ENCODE measurements at regions not wholly inside any gene's neighbourhood (a gene's known extent, or its start where the extent isn't known, plus 50 kb on each side); places are given as distances from the start of the nearest gene placed in this dataset.

DNA sequence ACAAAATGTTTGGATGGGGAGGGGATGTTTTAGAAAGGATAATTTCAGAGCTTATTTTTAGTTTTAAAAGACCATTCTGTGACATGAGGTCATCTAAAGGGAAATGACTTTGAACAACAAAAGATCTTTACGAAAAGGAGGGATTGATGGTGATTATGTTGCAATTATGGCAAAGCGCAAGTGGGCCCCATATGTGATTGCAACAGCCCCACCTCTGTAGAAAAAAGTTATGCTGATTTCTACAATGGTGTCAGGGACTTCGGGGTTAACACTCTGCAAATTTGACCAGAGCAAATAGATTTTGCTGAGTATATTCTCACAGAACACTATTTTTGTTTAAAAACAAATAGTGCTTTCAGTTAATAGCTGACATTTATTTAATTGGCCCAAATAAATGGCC lies 312.8 kb downstream of the NSG2 start:
- 72 to 79% methylated on average over 3 of the region's 3 CpGs for WGBS, 2 donors
- Histone ChIP-seq H3K9me3 (peaks cover 0 to 8% (median 0%) of the 10 kb centered on the region in 3 donors), H3K4me3 (no peak overlapping the region), H3K27ac (no peak overlapping the region), H3K36me3 (no peaks in the 10 kb centered on the region), H3K4me1 (no peaks in the 10 kb centered on the region), H3K27me3 (no peaks in the 10 kb centered on the region)
- no peak for DNase-seq
- intact Hi-C loops (cut with DNase I) = no loop called here
- TF ChIP-seq CTCF (IDR thresholded peaks at IDR 0.05) (no peak), POLR2A (IDR thresholded peaks at IDR 0.05) (no peak)

- intact Hi-C loops (cut with DNase I) = no loop called here
These were observed 313.6 kb downstream of the NSG2 start for GRCh38 chr5:174359071-174359470.

DNA sequence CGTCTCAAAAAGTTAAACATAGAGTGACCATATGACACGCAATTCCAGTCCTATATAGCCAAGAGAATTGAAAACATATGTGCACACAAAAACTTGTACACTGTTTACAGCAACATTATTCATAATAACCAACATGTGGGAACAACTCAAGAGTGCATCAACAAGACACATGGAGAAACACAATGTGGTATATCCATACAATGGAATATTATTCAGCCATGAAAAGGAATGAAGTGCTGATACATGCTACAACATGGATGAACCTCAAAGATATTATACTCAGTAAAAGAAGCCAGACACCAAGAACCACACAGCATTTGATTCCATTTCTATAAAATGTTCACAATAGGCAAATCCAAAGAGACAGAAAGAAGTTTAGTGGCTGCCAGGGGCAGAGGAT lies 317.0 kb downstream of the NSG2 start:
- TF ChIP-seq POLR2A (IDR thresholded peaks at IDR 0.05) = no peak
- no peak for TF ChIP-seq CTCF (IDR thresholded peaks at IDR 0.05)
- Histone ChIP-seq H3K36me3 (no peaks in the 10 kb centered on the region), H3K4me3 (no peak overlapping the region), H3K27me3 (peaks cover 0 to 1% (median 0%) of the 10 kb centered on the region in 4 donors), H3K9me3 (peaks cover 0 to 8% (median 0%) of the 10 kb centered on the region in 3 donors), H3K27ac (no peak overlapping the region), H3K4me1 (no peaks in the 10 kb centered on the region)
- no peak for DNase-seq
- intact Hi-C loops (cut with DNase I) = no loop called here
- 72 to 78% methylated on average over 2 of the region's 2 CpGs for WGBS, 2 donors

More at GRCh38 chr5:174359071-174359470, 313.6 kb downstream of the NSG2 start:
- H3K4me3 ChIP-seq = no peak overlapping the region
- H3K27ac ChIP-seq = no peak overlapping the region
- no peak for DNase-seq
- peaks cover 0 to 8% (median 0%) of the 10 kb centered on the region in 3 donors for H3K9me3 ChIP-seq
- H3K36me3 ChIP-seq = no peaks in the 10 kb centered on the region
- WGBS, 2 donors = 51 to 52% methylated on average over 4 of the region's 4 CpGs
- no peaks in the 10 kb centered on the region for H3K27me3 ChIP-seq
- no peak for TF ChIP-seq POLR2A (IDR thresholded peaks at IDR 0.05)
- no peaks in the 10 kb centered on the region for H3K4me1 ChIP-seq

- Histone ChIP-seq H3K27me3 (peaks cover 0 to 9% (median 0%) of the 10 kb centered on the region in 4 donors), H3K4me3 (no peak overlapping the region), H3K9me3 (peaks cover 0 to 8% (median 0%) of the 10 kb centered on the region in 3 donors), H3K27ac (no peak overlapping the region), H3K36me3 (no peaks in the 10 kb centered on the region), H3K4me1 (no peaks in the 10 kb centered on the region)
- DNase-seq = no peak
- intact Hi-C loops (cut with DNase I) = no loop called here
- TF ChIP-seq POLR2A (IDR thresholded peaks at IDR 0.05) (no peak), CTCF (IDR thresholded peaks at IDR 0.05) (no peak)
These were observed 318.4 kb downstream of the NSG2 start for GRCh38 chr5:174363934-174364333.

DNA sequence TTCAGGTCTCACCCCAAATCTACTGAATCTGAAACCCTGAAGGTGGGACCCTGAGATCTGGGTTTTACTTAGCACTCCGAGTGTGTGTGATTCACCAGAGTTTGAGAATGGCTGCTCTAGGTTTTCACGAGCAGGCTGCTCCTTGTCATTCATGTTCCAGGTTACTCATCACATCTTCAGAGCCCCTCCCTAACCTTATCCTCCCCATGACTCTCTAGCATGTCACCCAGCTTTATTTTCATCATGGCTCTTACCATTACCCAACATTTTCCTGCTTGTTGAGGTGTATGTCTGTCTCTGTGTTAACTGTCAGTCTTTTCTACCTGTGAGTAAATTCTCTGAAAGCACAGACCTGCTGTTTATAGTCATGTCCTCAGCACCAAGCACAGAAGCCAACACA lies 319.2 kb downstream of the NSG2 start:
- H3K36me3 ChIP-seq = no peaks in the 10 kb centered on the region
- intact Hi-C loops (cut with DNase I) = no loop called here
- no peak overlapping the region for H3K4me3 ChIP-seq
- no peak for DNase-seq
- WGBS, 2 donors = 49 to 66% methylated on average over 2 of the region's 2 CpGs
- TF ChIP-seq POLR2A (IDR thresholded peaks at IDR 0.05) = no peak
- TF ChIP-seq CTCF (IDR thresholded peaks at IDR 0.05) = no peak
- no peak overlapping the region for H3K27ac ChIP-seq
- H3K9me3 ChIP-seq = peaks cover 0 to 8% (median 0%) of the 10 kb centered on the region in 3 donors
- no peaks in the 10 kb centered on the region for H3K4me1 ChIP-seq
- peaks cover 0 to 12% (median 0%) of the 10 kb centered on the region in 4 donors for H3K27me3 ChIP-seq

- Histone ChIP-seq H3K4me1 (no peaks in the 10 kb centered on the region), H3K9me3 (no peaks in the 10 kb centered on the region), H3K27ac (no peak overlapping the region), H3K4me3 (no peak overlapping the region), H3K36me3 (no peaks in the 10 kb centered on the region), H3K27me3 (peaks cover 0 to 12% (median 0%) of the 10 kb centered on the region in 4 donors)
- no peak for DNase-seq
- WGBS, 2 donors = 53 to 56% methylated on average over 10 of the region's 10 CpGs
- no peak for TF ChIP-seq POLR2A (IDR thresholded peaks at IDR 0.05)
- TF ChIP-seq CTCF (IDR thresholded peaks at IDR 0.05) = no peak
- intact Hi-C loops (cut with DNase I) = no loop called here
These were observed 326.1 kb downstream of the NSG2 start for GRCh38 chr5:174371600-174372094.
